ENCODE measurements at regions not wholly inside any gene's neighbourhood (a gene's known extent, or its start where the extent isn't known, plus 50 kb on each side); places are given as distances from the start of the nearest gene placed in this dataset.

DNA sequence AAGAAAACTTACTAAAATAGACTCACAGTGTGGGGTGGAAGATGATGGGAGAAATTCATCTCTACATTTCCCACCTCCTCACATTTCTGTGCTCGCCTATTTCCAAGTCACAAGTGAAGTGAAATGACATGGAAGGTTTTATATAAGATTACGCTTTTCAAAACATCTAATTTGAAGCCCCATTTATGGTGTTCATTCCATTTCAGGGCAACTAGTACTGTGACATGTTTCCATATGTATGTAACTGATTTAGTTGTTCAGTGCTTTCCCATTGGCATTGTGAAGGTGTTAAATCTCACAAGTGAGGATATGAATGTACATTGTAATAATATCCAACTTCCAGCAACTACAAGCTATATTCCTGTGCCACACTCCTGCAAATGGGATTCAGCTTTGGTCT lies 1174.8 kb downstream of the CDH11 start:
- TF ChIP-seq, protein P1, sequence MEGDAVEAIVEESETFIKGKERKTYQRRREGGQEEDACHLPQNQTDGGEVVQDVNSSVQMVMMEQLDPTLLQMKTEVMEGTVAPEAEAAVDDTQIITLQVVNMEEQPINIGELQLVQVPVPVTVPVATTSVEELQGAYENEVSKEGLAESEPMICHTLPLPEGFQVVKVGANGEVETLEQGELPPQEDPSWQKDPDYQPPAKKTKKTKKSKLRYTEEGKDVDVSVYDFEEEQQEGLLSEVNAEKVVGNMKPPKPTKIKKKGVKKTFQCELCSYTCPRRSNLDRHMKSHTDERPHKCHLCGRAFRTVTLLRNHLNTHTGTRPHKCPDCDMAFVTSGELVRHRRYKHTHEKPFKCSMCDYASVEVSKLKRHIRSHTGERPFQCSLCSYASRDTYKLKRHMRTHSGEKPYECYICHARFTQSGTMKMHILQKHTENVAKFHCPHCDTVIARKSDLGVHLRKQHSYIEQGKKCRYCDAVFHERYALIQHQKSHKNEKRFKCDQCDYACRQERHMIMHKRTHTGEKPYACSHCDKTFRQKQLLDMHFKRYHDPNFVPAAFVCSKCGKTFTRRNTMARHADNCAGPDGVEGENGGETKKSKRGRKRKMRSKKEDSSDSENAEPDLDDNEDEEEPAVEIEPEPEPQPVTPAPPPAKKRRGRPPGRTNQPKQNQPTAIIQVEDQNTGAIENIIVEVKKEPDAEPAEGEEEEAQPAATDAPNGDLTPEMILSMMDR (IDR thresholded peaks at IDR 0.05) = no peak
- TF ChIP-seq EP300 (IDR thresholded peaks at IDR 0.05; ENCODE audit: low read depth) (no peak), POLR2A (IDR thresholded peaks at IDR 0.05) (no peak)

Data from transverse colon (tissue), 3 donors.